K562 (cell line): ENCODE measurements at regions not wholly inside any gene's neighbourhood (a gene's known extent, or its start where the extent isn't known, plus 50 kb on each side); places are given as distances from the start of the nearest gene placed in this dataset.

Experiments used
- ATAC-seq: fragments of 200-7000 bp; cut with Tn5 transposase; 3 replicates; pipeline ENCODE4 v1.9.1; 2020; ENCODE audit warnings: moderate library complexity
- BruUV-seq: library from RNA; stranded (reverse); fragments of 400-500 nt; replicated peaks from 2 replicates; lab custom pipeline; 2021; lab: Mats Ljungman, UMichigan
- CTCF ChIA-PET: fragments of 300-600 bp; formaldehyde crosslinking; extraction: SDS; loops from one replicate; lab custom pipeline; 2021; ENCODE audit warnings: low intra/inter-chr PET ratio; lab: Yijun Ruan, JAX
- POLR2A ChIA-PET: fragments of 300-600, 350-650 bp; sonication (Branson Sonifier 250); formaldehyde crosslinking; extraction: SDS; loops from one replicate; lab custom pipeline; 2021; ENCODE audit warnings: antibody characterized with exemption, inconsistent platforms; lab: Yijun Ruan, JAX
- DNase-seq, 4 experiments: peaks; one replicate each; pipeline versions ENCODE4 v3.0.0 to v3.0.0-alpha.2; 2011 to 2018; ENCODE audit warnings: low spot score in 3 of 4, mixed read lengths in 3 of 4; ENCODE audit errors: extremely low read depth in 1 of 4
- FAIRE-seq: peaks from 2 replicates; lab custom pipeline; 2011; peaks lifted over from hg19 to GRCh38; lab: Jason Lieb, UNC
- H2AFZ ChIP-seq: 2 replicates; pipeline ENCODE4 v1.6.0; 2011; ENCODE audit warnings: low read depth, low read length, control low read depth, inconsistent platforms
- H3K27ac ChIP-seq: fragments of 200-600 bp; 3 replicates; pipeline ENCODE4 v1.8.0; 2011; ENCODE audit warnings: low read depth, mild to moderate bottlenecking, control low read depth, inconsistent platforms, low read length, moderate library complexity, mixed read lengths; ENCODE audit errors: extremely low read depth
- H3K27me3 ChIP-seq, 2 experiments: fragments of 300-600 bp in 1 of 2; 2 replicates in 1 of 2; 3 replicates in 1 of 2; pipeline versions ENCODE4 v1.6.0 to v1.8.0; 2011; ENCODE audit warnings: inconsistent platforms in 2 of 2, low read length in 2 of 2, mild to moderate bottlenecking in 1 of 2, mixed read lengths in 1 of 2, moderate library complexity in 1 of 2; ENCODE audit not compliant: control insufficient read depth in 2 of 2, insufficient read depth in 2 of 2
- H3K36me3 ChIP-seq: fragments of 300-600 bp; 3 replicates; pipeline ENCODE4 v1.8.0; 2011; ENCODE audit warnings: mild to moderate bottlenecking, low read length, inconsistent platforms; ENCODE audit not compliant: control insufficient read depth, insufficient read depth
- H3K4me1 ChIP-seq, 2 experiments: fragments of 200-600 bp in 1 of 2; replicated peaks in 1 of 2; 2 replicates in 1 of 2; 3 replicates in 1 of 2; pipeline versions ENCODE4 v1.5.1 to v1.8.0; 2011; ENCODE audit warnings: inconsistent platforms in 2 of 2, low read length in 2 of 2, mild to moderate bottlenecking in 1 of 2, mixed read lengths in 1 of 2, moderate library complexity in 1 of 2; ENCODE audit not compliant: control insufficient read depth in 2 of 2, insufficient read depth in 2 of 2
- H3K4me2 ChIP-seq: 2 replicates; pipeline ENCODE4 v1.6.1; 2011; ENCODE audit warnings: low read length, control low read depth, inconsistent platforms, mixed read lengths; ENCODE audit not compliant: insufficient read depth
- H3K4me3 ChIP-seq: fragments of 200-600 bp; sonication (generic), shearing (Covaris generic); 2 replicates; pipeline ENCODE4 v1.5.1; 2016; ENCODE audit warnings: control low read depth, inconsistent platforms
- H3K79me2 ChIP-seq: fragments of 200-600 bp; 3 replicates; pipeline ENCODE4 v1.8.0; 2011; ENCODE audit warnings: low read length, inconsistent platforms; ENCODE audit not compliant: control insufficient read depth, insufficient read depth
- H3K9ac ChIP-seq, 2 experiments: 2 replicates each; pipeline versions ENCODE4 v1.6.0 to v1.6.1; 2011; ENCODE audit warnings: low read depth in 2 of 2, low read length in 2 of 2, control low read depth in 1 of 2, inconsistent platforms in 1 of 2, mild to moderate bottlenecking in 1 of 2, mixed read lengths in 1 of 2; ENCODE audit not compliant: insufficient read depth in 1 of 2
- H3K9me1 ChIP-seq: one replicate; pipeline ENCODE4 v1.6.0; 2011; ENCODE audit warnings: inconsistent platforms, mild to moderate bottlenecking, low read length, moderate library complexity; ENCODE audit not compliant: control insufficient read depth, insufficient read depth
- H3K9me3 ChIP-seq: replicated peaks from 2 replicates; pipeline ENCODE4 v1.5.1; 2011; ENCODE audit warnings: low read depth, low read length, inconsistent platforms; ENCODE audit not compliant: control insufficient read depth, insufficient read depth
- H4K20me1 ChIP-seq: replicated peaks from 2 replicates; pipeline ENCODE4 v1.6.1; 2011; ENCODE audit warnings: low read length, inconsistent platforms, mixed read lengths; ENCODE audit not compliant: control insufficient read depth, insufficient read depth
- BCL6 ChIP-seq: fragments of 250-450 bp; sonication (Bioruptor Pico); IDR thresholded peaks from 2 replicates; pipeline ENCODE4 v1.4.0; 2020
- ILF3 ChIP-seq: fragments of 450-650 bp; IDR thresholded peaks from 2 replicates; pipeline ENCODE4 v1.6.1; 2018; ENCODE audit warnings: antibody characterized with exemption, mild to moderate bottlenecking, moderate library complexity, borderline replicate concordance
- JUNB ChIP-seq: fragments of 450-650 bp; formaldehyde crosslinking; conservative IDR thresholded peaks from 2 replicates; pipeline ENCODE4 v1.4.0; 2020; ENCODE audit warnings: mild to moderate bottlenecking
- MAZ ChIP-seq, 2 experiments: fragments of 450-650 bp in 1 of 2; sonication (generic) in 1 of 2; formaldehyde crosslinking; IDR thresholded peaks in 1 of 2; conservative IDR thresholded peaks in 1 of 2; 2 replicates each; pipeline versions ENCODE4 v1.4.0 to v1.5.0; 2020; ENCODE audit warnings: mild to moderate bottlenecking in 1 of 2, missing genetic modification reagents in 1 of 2
- MTA2 ChIP-seq: fragments of 450-650 bp; IDR thresholded peaks from 2 replicates; pipeline ENCODE4 v1.6.1; 2016; ENCODE audit warnings: low read depth
- NR0B1 ChIP-seq: fragments of 450-650 bp; IDR thresholded peaks from one replicate; pipeline ENCODE4 v1.6.1; 2018; ENCODE audit warnings: mild to moderate bottlenecking, moderate library complexity; ENCODE audit not compliant: partially characterized antibody
- ZNF77 ChIP-seq: fragments of 250-450 bp; sonication (Bioruptor Pico); IDR thresholded peaks from 2 replicates; pipeline ENCODE4 v1.5.0; 2020
- WGBS: fragments of 100-300 bp; shearing (Covaris generic); methylation state at CpG from one replicate; pipeline ENCODE4 v1.1.6; 2016; ENCODE audit warnings: low coverage, mixed read lengths; ENCODE audit not compliant: insufficient coverage; ENCODE audit errors: missing lambda C conversion rate; 5-methylcytosine and 5-hydroxymethylcytosine counted together
- in situ Hi-C: fragments of 300-500 bp; cut with MboI; formaldehyde crosslinking; loops from 4 replicates; pipeline ENCODE4 v1.15.0; 2018; ENCODE audit warnings: inconsistent platforms, mixed read lengths
- intact Hi-C: fragments of 100-400 bp; cut with micrococcal nuclease; formaldehyde crosslinking; loops from 2 replicates; pipeline ENCODE4 v1.14.2; 2022

DNA sequence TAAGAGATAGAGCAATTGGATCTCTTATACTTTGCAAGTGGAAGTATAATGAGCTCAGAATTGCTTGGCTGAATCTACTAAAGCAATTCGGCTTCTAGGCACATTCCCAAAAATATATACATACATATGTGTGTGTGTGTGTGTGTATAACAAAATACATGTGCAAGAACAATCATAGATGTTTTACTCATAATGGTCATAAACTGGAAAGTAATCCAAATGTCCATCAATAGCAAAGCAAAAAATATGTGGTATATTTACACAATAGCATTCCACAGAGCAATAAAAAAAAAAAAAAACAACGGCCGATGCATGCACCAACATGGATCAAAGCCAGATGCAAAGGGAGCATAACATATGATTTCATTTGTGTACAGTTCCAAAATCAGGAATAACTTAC is 707.9 kb downstream of the RFPL4B start:
- intact Hi-C loops, result no loop called here
- in situ Hi-C loops, result no loop called here
- TF ChIP-seq BCL6 (CRISPR knock-in tag) (no peak), MAZ (CRISPR knock-in tag; conservative IDR thresholded peaks at IDR 0.05 in 1 of 2, IDR thresholded peaks at IDR 0.05 in 1 of 2) (no peak), ZNF77 (CRISPR knock-in tag) (no peak), NR0B1 (no peak), MTA2 (no peak), ILF3 (no peak), JUNB (CRISPR knock-in tag) (no peak)
- DNase-seq (no peak), ATAC-seq (no peak), FAIRE-seq (no peak)
- Histone ChIP-seq H3K4me3 (no peak overlapping the region), H3K9me3 (no peaks in the 10 kb centered on the region), H3K9me1 (no peaks in the 10 kb centered on the region), H3K79me2 (no peaks in the 10 kb centered on the region), H3K27me3 (no peaks in the 10 kb centered on the region), H3K9ac (no peak overlapping the region), H2AFZ (no peak overlapping the region), H3K4me2 (no peak overlapping the region), H3K36me3 (no peaks in the 10 kb centered on the region), H4K20me1 (no peaks in the 10 kb centered on the region), H3K27ac (no peak overlapping the region), H3K4me1 (no peaks in the 10 kb centered on the region)
- POLR2A ChIA-PET, result no interaction called here
- 35% methylated on average over 3 of the region's 3 CpGs for WGBS
- CTCF ChIA-PET, result no interaction called here
- no TSS peak for BruUV-seq
